Ascending aorta (tissue), 2 donors: ENCODE measurements at regions not wholly inside any gene's neighbourhood (a gene's known extent, or its start where the extent isn't known, plus 50 kb on each side); places are given as distances from the start of the nearest gene placed in this dataset.
A peak's percentile ranks its signal among the peaks of the same experiment; 100 is the strongest.

Source experiments
- DNase-seq, 2 donors: peaks; one replicate each; pipeline ENCODE4 v3.0.0-alpha.2; 2019; ENCODE audit warnings: low spot score in 2 of 2
- H3K27ac ChIP-seq, 2 donors: fragments of 200-600 bp; sonication (generic); one replicate each; pipeline ENCODE4 v1.5.1; 2016 to 2017; ENCODE audit warnings: mild to moderate bottlenecking in 1 of 2
- H3K27me3 ChIP-seq: fragments of 200-600 bp; sonication (generic); one replicate; pipeline ENCODE4 v1.5.1; 2017
- H3K36me3 ChIP-seq, 2 donors: fragments of 200-600 bp; sonication (generic); one replicate each; pipeline ENCODE4 v1.5.1; 2016
- H3K4me1 ChIP-seq, 2 donors: fragments of 200-600 bp; sonication (generic); one replicate each; pipeline ENCODE4 v1.5.1; 2016 to 2017; ENCODE audit warnings: mild to moderate bottlenecking in 1 of 2
- H3K4me3 ChIP-seq, 2 donors: fragments of 200-600 bp; sonication (generic); one replicate each; pipeline ENCODE4 v1.5.1; 2016 to 2017; ENCODE audit warnings: mild to moderate bottlenecking in 1 of 2
- H3K9me3 ChIP-seq, 2 donors: fragments of 200-600 bp; sonication (generic); one replicate each; pipeline ENCODE4 v1.5.1; 2016
- intact Hi-C: fragments of 100-400 bp; cut with DNase I; formaldehyde crosslinking; loops from one replicate; pipeline ENCODE4 v1.15.1; 2023
- TF ChIP-seq, protein P1 (sequence below), 3 experiments: fragments of 200-600 bp in 2 of 3; fragments of 450-650 bp in 1 of 3; sonication (generic) in 2 of 3; IDR thresholded peaks; one replicate each; pipeline ENCODE4 v1.5.1; 2016 to 2019; ENCODE audit warnings: antibody characterized with exemption in 3 of 3, mild to moderate bottlenecking in 1 of 3, moderate library complexity in 1 of 3

DNA sequence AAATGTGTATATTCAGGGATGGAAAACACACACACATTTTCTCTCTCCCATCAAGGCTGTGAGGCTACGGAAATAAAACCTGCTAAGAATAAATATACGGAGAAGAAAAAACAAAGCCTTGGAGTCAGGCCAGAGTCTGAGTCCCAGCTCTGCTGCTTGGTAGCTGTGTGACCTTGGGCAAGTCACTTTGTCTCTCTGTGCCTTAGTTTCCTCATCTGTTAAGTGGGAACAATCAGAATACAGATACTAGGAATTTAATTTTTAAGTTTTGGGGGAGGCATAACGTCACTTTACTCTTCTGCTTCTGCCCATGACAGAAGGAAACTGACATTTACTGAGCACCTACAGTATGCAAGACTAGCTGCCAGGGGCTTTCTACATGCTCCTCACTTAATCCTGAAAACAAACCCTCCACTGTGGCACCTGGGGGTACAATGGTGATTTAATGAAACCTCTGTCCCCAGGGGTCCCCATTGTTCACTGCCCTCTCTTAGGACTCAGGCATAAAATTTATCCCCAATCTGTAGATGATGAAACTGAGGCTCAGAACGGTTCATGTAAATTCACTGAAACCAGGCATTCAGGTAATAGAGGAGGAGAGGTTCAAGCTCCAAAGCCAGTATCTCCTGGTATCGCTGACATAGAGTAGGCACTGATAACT lies 131.9 kb upstream of the SERPIND1 start:
- Histone ChIP-seq H3K4me1 (no peaks in the 10 kb centered on the region), H3K9me3 (no peaks in the 10 kb centered on the region), H3K27me3 (no peaks in the 10 kb centered on the region), H3K27ac (no peak overlapping the region), H3K4me3 (no peak overlapping the region), H3K36me3 (no peaks in the 10 kb centered on the region)
- intact Hi-C loops, result no loop called here
- DNase-seq, result no peak
- TF ChIP-seq, protein P1, sequence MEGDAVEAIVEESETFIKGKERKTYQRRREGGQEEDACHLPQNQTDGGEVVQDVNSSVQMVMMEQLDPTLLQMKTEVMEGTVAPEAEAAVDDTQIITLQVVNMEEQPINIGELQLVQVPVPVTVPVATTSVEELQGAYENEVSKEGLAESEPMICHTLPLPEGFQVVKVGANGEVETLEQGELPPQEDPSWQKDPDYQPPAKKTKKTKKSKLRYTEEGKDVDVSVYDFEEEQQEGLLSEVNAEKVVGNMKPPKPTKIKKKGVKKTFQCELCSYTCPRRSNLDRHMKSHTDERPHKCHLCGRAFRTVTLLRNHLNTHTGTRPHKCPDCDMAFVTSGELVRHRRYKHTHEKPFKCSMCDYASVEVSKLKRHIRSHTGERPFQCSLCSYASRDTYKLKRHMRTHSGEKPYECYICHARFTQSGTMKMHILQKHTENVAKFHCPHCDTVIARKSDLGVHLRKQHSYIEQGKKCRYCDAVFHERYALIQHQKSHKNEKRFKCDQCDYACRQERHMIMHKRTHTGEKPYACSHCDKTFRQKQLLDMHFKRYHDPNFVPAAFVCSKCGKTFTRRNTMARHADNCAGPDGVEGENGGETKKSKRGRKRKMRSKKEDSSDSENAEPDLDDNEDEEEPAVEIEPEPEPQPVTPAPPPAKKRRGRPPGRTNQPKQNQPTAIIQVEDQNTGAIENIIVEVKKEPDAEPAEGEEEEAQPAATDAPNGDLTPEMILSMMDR (IDR thresholded peaks at IDR 0.05), result no peak

DNA sequence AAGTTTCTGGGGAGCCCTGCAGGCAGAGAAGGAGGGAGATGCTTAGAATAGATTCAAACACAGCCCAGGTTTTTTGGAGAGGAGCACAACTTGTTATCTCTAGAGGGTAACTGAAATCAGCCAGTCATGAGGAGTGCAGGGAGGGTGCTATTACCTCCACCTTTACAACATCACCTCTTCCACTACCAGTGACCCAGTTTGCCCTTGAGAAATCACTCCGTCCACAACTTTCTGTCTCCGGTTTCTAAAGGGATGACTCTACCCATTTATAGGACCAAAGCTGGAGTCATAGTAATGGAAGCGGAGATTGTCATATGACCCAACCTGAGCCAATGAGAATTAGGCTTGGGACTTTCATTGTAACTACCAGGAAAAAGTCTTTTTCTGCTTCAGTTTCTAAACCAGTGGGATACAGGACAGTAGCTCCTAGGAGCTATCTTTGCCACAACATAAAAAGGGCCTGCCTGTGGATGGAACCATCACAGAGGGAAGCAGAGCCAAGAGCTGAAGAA lies 131.2 kb upstream of the SERPIND1 start:
- Histone ChIP-seq H3K27ac (no peak overlapping the region), H3K9me3 (no peaks in the 10 kb centered on the region), H3K27me3 (no peaks in the 10 kb centered on the region), H3K4me1 (no peaks in the 10 kb centered on the region), H3K4me3 (no peak overlapping the region), H3K36me3 (no peaks in the 10 kb centered on the region)
- DNase-seq, result no peak
- TF ChIP-seq, protein P1 (IDR thresholded peaks at IDR 0.05), result no peak
- intact Hi-C loops, result no loop called here

DNA sequence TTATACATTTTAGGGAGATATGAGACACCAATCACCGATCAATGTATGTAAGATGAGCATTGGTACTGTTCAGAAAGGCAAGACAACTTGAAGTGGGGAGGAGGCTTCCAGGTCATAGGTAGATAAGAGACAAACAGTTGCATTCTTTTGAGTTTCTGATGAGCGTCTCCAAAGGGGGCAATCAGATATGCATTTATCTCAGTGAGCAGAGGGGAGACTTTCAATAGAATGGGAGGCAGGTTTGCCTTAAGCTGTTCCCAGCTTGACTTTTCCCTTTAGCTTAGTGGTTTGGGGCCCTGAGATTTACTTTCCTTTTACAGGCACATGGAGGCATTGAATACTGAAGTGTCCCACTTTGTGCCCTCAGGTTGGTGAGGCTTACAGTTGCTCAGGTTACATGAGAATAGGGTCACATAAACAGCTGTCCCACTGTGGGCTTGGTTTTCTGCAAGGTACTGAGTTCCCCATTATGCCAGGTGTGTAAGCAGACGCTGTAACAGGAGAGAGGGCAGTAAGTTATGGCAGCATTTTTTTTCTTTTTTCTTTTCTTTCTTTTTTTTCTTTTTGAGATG lies 129.8 kb upstream of the SERPIND1 start:
- Histone ChIP-seq H3K27ac (no peak overlapping the region), H3K4me3 (no peak overlapping the region), H3K36me3 (no peaks in the 10 kb centered on the region), H3K27me3 (no peaks in the 10 kb centered on the region), H3K9me3 (no peaks in the 10 kb centered on the region), H3K4me1 (no peaks in the 10 kb centered on the region)
- DNase-seq, result peak in 1 of 2 donors; percentile 8
- intact Hi-C loops, result no loop called here
- TF ChIP-seq, protein P1 (IDR thresholded peaks at IDR 0.05), result no peak

DNA sequence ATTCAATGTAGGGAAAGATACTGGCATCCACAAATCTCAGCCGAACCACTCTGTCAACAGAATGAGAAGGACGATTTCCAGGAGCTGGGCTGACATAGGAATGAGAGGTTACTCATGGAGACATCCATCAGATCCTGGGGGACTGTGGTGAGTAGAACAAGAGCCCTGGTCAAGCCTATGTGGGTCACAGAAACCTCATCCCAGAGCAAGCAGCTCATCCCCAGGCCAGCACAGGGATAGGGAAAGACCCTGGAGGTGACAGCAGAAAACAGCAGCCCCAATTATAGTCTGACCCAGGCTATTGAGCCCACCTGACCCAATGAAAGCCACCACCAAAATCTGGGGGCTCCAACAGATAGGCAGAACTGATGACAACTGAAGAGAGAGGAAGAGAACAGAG lies 128.0 kb upstream of the SERPIND1 start:
- TF ChIP-seq, protein P1 (IDR thresholded peaks at IDR 0.05), result no peak
- no peaks in the 10 kb centered on the region for H3K4me1 ChIP-seq
- H3K36me3 ChIP-seq, result no peaks in the 10 kb centered on the region
- intact Hi-C loops, result no loop called here
- H3K27ac ChIP-seq, result no peak overlapping the region
- H3K27me3 ChIP-seq, result no peaks in the 10 kb centered on the region
- no peak overlapping the region for H3K4me3 ChIP-seq
- DNase-seq, result peak in 1 of 2 donors; percentile 53
- no peaks in the 10 kb centered on the region for H3K9me3 ChIP-seq

DNA sequence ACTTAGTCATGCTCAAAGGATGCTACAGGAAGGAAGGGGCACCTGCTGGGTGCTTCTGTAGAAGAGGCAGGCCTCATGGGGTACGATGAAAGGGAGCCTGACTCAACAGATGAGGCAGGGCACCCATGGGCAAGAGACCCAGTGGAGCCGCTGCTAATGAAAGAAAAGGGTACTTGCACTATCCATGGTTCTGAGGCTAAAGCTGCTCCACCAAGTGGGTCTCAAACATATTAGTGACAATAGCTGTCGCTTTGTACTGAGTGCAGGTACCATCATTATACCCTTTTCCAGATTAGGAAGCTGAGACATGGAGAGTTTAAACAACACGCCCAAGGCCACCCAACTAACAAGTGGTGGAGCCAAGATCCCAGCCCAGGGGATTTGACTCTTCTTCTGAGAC lies 127.5 kb upstream of the SERPIND1 start:
- peak in 1 of 2 donors; percentile 42 for DNase-seq
- Histone ChIP-seq H3K36me3 (no peaks in the 10 kb centered on the region), H3K4me1 (no peaks in the 10 kb centered on the region), H3K27me3 (no peaks in the 10 kb centered on the region), H3K4me3 (no peak overlapping the region), H3K9me3 (no peaks in the 10 kb centered on the region), H3K27ac (no peak overlapping the region)
- TF ChIP-seq, protein P1 (IDR thresholded peaks at IDR 0.05), result no peak
- intact Hi-C loops, result no loop called here
